Testis (tissue), 2 donors: ENCODE measurements at regions not wholly inside any gene's neighbourhood (a gene's known extent, or its start where the extent isn't known, plus 50 kb on each side); places are given as distances from the start of the nearest gene placed in this dataset.

ENCODE experiments used
- CTCF ChIP-seq, 3 experiments: fragments of 450-650 bp in 2 of 3; fragments of 200-600 bp in 1 of 3; sonication (generic) in 1 of 3; IDR thresholded peaks; one replicate each; pipeline ENCODE4 v1.5.1; 2016 to 2019; ENCODE audit warnings: antibody characterized with exemption in 3 of 3, mild to moderate bottlenecking in 2 of 3, moderate library complexity in 1 of 3
- POLR2A ChIP-seq: fragments of 450-650 bp; IDR thresholded peaks from one replicate; pipeline ENCODE4 v1.6.1; 2017; ENCODE audit warnings: antibody characterized with exemption, mild to moderate bottlenecking, moderate library complexity

GRCh38 chr1:189662190-189662589 lies 815.5 kb downstream of the BRINP3 start:
- no peak for TF ChIP-seq CTCF (IDR thresholded peaks at IDR 0.05)
- TF ChIP-seq POLR2A, result no peak
